H9 (cell line): ENCODE measurements at regions not wholly inside any gene's neighbourhood (a gene's known extent, or its start where the extent isn't known, plus 50 kb on each side); places are given as distances from the start of the nearest gene placed in this dataset.
A peak's percentile ranks its signal among the peaks of the same experiment; 100 is the strongest.

Experiments used
- DNase-seq: peaks from one replicate; pipeline ENCODE4 v3.0.0-alpha.2; 2017
- H2AFZ ChIP-seq: one replicate; pipeline ENCODE4 v1.6.1; 2013; ENCODE audit warnings: mild to moderate bottlenecking, low read length, control low read depth, moderate library complexity
- H2AK5ac ChIP-seq: 2 replicates; pipeline ENCODE4 v1.6.1; 2013; ENCODE audit warnings: low read length, control low read depth, mixed read lengths; ENCODE audit not compliant: insufficient read length
- H2BK120ac ChIP-seq: one replicate; pipeline ENCODE4 v1.6.1; 2013; ENCODE audit warnings: low read depth, mild to moderate bottlenecking, low read length, control low read depth, inconsistent platforms; ENCODE audit not compliant: poor library complexity, severe bottlenecking
- H2BK12ac ChIP-seq: 2 replicates; pipeline ENCODE4 v1.6.1; 2013; ENCODE audit warnings: low read length, control low read depth, mixed read lengths, low read depth; ENCODE audit not compliant: insufficient read length
- H2BK15ac ChIP-seq: 2 replicates; pipeline ENCODE4 v1.6.1; 2013; ENCODE audit warnings: low read depth, low read length, control low read depth
- H2BK20ac ChIP-seq: one replicate; pipeline ENCODE4 v1.6.1; 2013; ENCODE audit warnings: low read depth, mild to moderate bottlenecking, low read length, control low read depth, inconsistent platforms; ENCODE audit not compliant: poor library complexity, severe bottlenecking
- H2BK5ac ChIP-seq: 2 replicates; pipeline ENCODE4 v1.6.1; 2013; ENCODE audit warnings: low read length, control low read depth, mixed read lengths; ENCODE audit not compliant: insufficient read length
- H3K14ac ChIP-seq: 2 replicates; pipeline ENCODE4 v1.6.1; 2013; ENCODE audit warnings: low read length, control low read depth; ENCODE audit not compliant: insufficient read depth
- H3K18ac ChIP-seq: 2 replicates; pipeline ENCODE4 v1.6.1; 2013; ENCODE audit warnings: low read depth, mild to moderate bottlenecking, mixed read lengths, low read length, control low read depth; ENCODE audit not compliant: insufficient read length
- H3K23ac ChIP-seq: 2 replicates; pipeline ENCODE4 v1.6.1; 2013; ENCODE audit warnings: low read length, control low read depth, mixed read lengths, low read depth; ENCODE audit not compliant: insufficient read length
- H3K23me2 ChIP-seq: 2 replicates; pipeline ENCODE4 v1.6.1; 2013; ENCODE audit warnings: low read depth, mild to moderate bottlenecking, mixed read lengths, low read length, control low read depth; ENCODE audit not compliant: insufficient read length, poor library complexity, severe bottlenecking
- H3K27ac ChIP-seq: 2 replicates; pipeline ENCODE4 v1.5.1; 2013; ENCODE audit warnings: low read length, control low read depth, mixed read lengths, low read depth; ENCODE audit not compliant: insufficient read length
- H3K27me3 ChIP-seq: 2 replicates; pipeline ENCODE4 v1.6.1; 2013; ENCODE audit warnings: low read length, control low read depth, inconsistent platforms; ENCODE audit not compliant: insufficient read depth
- H3K4ac ChIP-seq: 2 replicates; pipeline ENCODE4 v1.6.1; 2013; ENCODE audit warnings: low read depth, mild to moderate bottlenecking, control low read depth, inconsistent platforms, low read length, moderate library complexity
- H3K4me1 ChIP-seq: 2 replicates; pipeline ENCODE4 v1.6.1; 2013; ENCODE audit warnings: low read length, control low read depth, inconsistent platforms; ENCODE audit not compliant: insufficient read depth
- H3K4me2 ChIP-seq: 2 replicates; pipeline ENCODE4 v1.6.1; 2013; ENCODE audit warnings: low read length, control low read depth, mixed read lengths; ENCODE audit not compliant: insufficient read length, insufficient read depth
- H3K56ac ChIP-seq: 2 replicates; pipeline ENCODE4 v1.6.1; 2013; ENCODE audit warnings: low read depth, mild to moderate bottlenecking, mixed read lengths, low read length, control low read depth; ENCODE audit not compliant: insufficient read length
- H3K79me1 ChIP-seq: 2 replicates; pipeline ENCODE4 v1.6.1; 2013; ENCODE audit warnings: low read depth, mild to moderate bottlenecking, moderate library complexity, low read length, control low read depth, inconsistent platforms; ENCODE audit not compliant: insufficient read depth, poor library complexity, severe bottlenecking
- H3K79me2 ChIP-seq: 2 replicates; pipeline ENCODE4 v1.6.1; 2013; ENCODE audit warnings: low read length, control low read depth, inconsistent platforms; ENCODE audit not compliant: insufficient read depth
- H3K9ac ChIP-seq: 2 replicates; pipeline ENCODE4 v1.6.1; 2013; ENCODE audit warnings: low read length, control low read depth, mixed read lengths; ENCODE audit not compliant: insufficient read length; ENCODE audit errors: extremely low read depth
- H3K9me3 ChIP-seq: one replicate; pipeline ENCODE4 v1.6.1; 2013; ENCODE audit warnings: low read depth, low read length, inconsistent platforms; ENCODE audit not compliant: control insufficient read depth
- H3T11ph ChIP-seq: one replicate; pipeline ENCODE4 v1.6.1; 2013; ENCODE audit warnings: mild to moderate bottlenecking, low read length, control low read depth, inconsistent platforms
- H4K20me1 ChIP-seq: one replicate; pipeline ENCODE4 v1.6.1; 2013; ENCODE audit not compliant: control insufficient read depth, insufficient read length, insufficient read depth
- H4K5ac ChIP-seq: 2 replicates; pipeline ENCODE4 v1.6.1; 2013; ENCODE audit warnings: low read depth, mild to moderate bottlenecking, mixed read lengths, low read length, control low read depth; ENCODE audit not compliant: insufficient read length
- H4K8ac ChIP-seq: replicated peaks from 2 replicates; pipeline ENCODE4 v1.6.1; 2013; ENCODE audit warnings: low read length, control low read depth, mixed read lengths, low read depth; ENCODE audit not compliant: insufficient read length
- H4K91ac ChIP-seq: 2 replicates; pipeline ENCODE4 v1.6.1; 2013; ENCODE audit warnings: low read depth, mild to moderate bottlenecking, moderate library complexity, mixed read lengths, low read length, control low read depth; ENCODE audit not compliant: insufficient read length
- H3K27ac Mint-ChIP-seq, 3 experiments: 2 replicates in 2 of 3; 3 replicates in 1 of 3; pipeline ENCODE4 v1.8.0; 2020 to 2021; ENCODE audit warnings: mixed read lengths in 3 of 3, mild to moderate bottlenecking in 1 of 3, moderate library complexity in 1 of 3
- H3K27me3 Mint-ChIP-seq: 2 replicates; pipeline ENCODE4 v1.8.0; 2021; ENCODE audit warnings: low read depth, mild to moderate bottlenecking, moderate library complexity, mixed read lengths
- H3K36me3 Mint-ChIP-seq, 3 experiments: 2 replicates in 2 of 3; 3 replicates in 1 of 3; pipeline ENCODE4 v1.8.0; 2020 to 2021; ENCODE audit warnings: low read depth in 3 of 3, mixed read lengths in 3 of 3; ENCODE audit not compliant: insufficient read depth in 1 of 3
- H3K4me1 Mint-ChIP-seq, 2 experiments: 2 replicates each; pipeline ENCODE4 v1.8.0; 2020; ENCODE audit warnings: mixed read lengths in 2 of 2
- H3K4me3 Mint-ChIP-seq, 2 experiments: 2 replicates in 1 of 2; 3 replicates in 1 of 2; pipeline ENCODE4 v1.8.0; 2020 to 2021; ENCODE audit warnings: mild to moderate bottlenecking in 2 of 2, mixed read lengths in 2 of 2, moderate library complexity in 1 of 2
- H3K9me3 Mint-ChIP-seq, 2 experiments: 2 replicates in 1 of 2; 3 replicates in 1 of 2; pipeline ENCODE4 v1.8.0; 2020; ENCODE audit warnings: mild to moderate bottlenecking in 2 of 2, mixed read lengths in 2 of 2, moderate library complexity in 1 of 2
- CTCF ChIP-seq: fragments of 200-600 bp; sonication (generic); conservative IDR thresholded peaks from 3 replicates; pipeline ENCODE4 v1.8.0; 2021; ENCODE audit warnings: antibody characterized with exemption, mild to moderate bottlenecking
- WGBS: extraction: QIAGEN DNeasy Blood & Tissue Kit; methylation state at CpG from one replicate; pipeline ENCODE4 v1.1.7; 2013; ENCODE audit warnings: missing lambda C conversion rate, low lambda C conversion rate, mixed read lengths; ENCODE audit not compliant: insufficient read length; ENCODE audit errors: extremely low coverage; 5-methylcytosine and 5-hydroxymethylcytosine counted together

DNA sequence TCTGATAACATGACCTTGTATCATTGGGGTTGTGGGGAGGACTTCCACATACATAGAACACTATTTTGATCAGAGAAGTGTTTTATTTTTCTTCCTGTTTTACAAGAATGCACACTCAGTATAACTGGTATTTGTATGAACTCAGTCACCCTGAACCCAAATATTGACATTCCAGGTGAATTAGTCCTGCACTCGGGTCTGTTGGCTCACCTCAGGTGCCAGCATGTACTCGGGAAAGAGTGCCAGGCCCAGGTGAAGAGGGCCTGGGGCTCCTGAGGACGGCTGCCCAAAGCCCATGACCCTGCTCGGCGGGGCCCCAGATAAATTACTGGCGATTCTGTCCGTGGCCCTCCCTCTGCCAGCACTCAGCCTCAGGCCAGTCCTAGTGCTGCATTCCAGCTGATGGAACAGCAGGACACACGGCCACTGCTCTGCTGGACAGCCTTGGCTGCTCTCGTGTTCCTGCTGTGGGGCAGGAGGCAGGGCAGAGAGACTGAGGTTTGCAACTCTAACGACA is 75.4 kb upstream of the TMPRSS2 start:
- peaks cover 0 to 10% (median 0%) of the 10 kb centered on the region in 3 experiments; a peak in 3 of 7 replicates for H3K36me3 Mint-ChIP-seq
- no peak overlapping the region for H2BK20ac ChIP-seq

More for the DNA sequence above, 75.4 kb upstream of the TMPRSS2 start:
- Mint-ChIP-seq H3K27me3 (peaks cover 3% of the 10 kb centered on the region), H3K4me3 (no peak overlapping the region), H3K9me3 (peaks cover 6 to 9% of the 10 kb centered on the region in 2 experiments), H3K4me1 (peaks cover 15 to 21% of the 10 kb centered on the region in 2 experiments), H3K27ac (peak overlapping the region in 1 of 3 experiments; percentile 42; a peak in 1 of 7 replicates)
- peaks cover 2% of the 10 kb centered on the region for H4K20me1 ChIP-seq
- H3K79me2 ChIP-seq, result no peaks in the 10 kb centered on the region
- no peaks in the 10 kb centered on the region for H3K9me3 ChIP-seq
- H3K4ac ChIP-seq, result no peak overlapping the region
- H2BK15ac ChIP-seq, result no peak overlapping the region
- no peak overlapping the region for H4K91ac ChIP-seq
- no peak overlapping the region for H3K4me2 ChIP-seq
- TF ChIP-seq CTCF, result no peak
- H2AFZ ChIP-seq, result no peak overlapping the region
- no peak overlapping the region for H2AK5ac ChIP-seq
- no peak overlapping the region for H3K23ac ChIP-seq
- no peaks in the 10 kb centered on the region for H3K23me2 ChIP-seq
- no peaks in the 10 kb centered on the region; the same call in 1 of the 2 replicates for H3K4me1 ChIP-seq
- no peak overlapping the region for H2BK12ac ChIP-seq
- no peak overlapping the region for H3T11ph ChIP-seq
- H3K18ac ChIP-seq, result no peak overlapping the region
- no peak overlapping the region for H4K8ac ChIP-seq
- H3K56ac ChIP-seq, result no peak overlapping the region
- no peak overlapping the region for H4K5ac ChIP-seq
- no peak overlapping the region for H3K27ac ChIP-seq
- H2BK120ac ChIP-seq, result no peak overlapping the region
- H3K79me1 ChIP-seq, result no peaks in the 10 kb centered on the region
- no CpG with 5 or more reads among the region's 10 CpGs for WGBS
- no peak overlapping the region for H2BK5ac ChIP-seq
- no peak overlapping the region for H3K9ac ChIP-seq
- no peaks in the 10 kb centered on the region for H3K27me3 ChIP-seq
- DNase-seq, result no peak
- no peak overlapping the region; the same call in 1 of the 2 replicates for H3K14ac ChIP-seq
